ENCODE measurements at regions not wholly inside any gene's neighbourhood (a gene's known extent, or its start where the extent isn't known, plus 50 kb on each side); places are given as distances from the start of the nearest gene placed in this dataset.
"Not testable (repeated sequence)": the region's sequence is repeated elsewhere in the genome, so short reads cannot be mapped to it uniquely, and the experiment has no call there.

DNA sequence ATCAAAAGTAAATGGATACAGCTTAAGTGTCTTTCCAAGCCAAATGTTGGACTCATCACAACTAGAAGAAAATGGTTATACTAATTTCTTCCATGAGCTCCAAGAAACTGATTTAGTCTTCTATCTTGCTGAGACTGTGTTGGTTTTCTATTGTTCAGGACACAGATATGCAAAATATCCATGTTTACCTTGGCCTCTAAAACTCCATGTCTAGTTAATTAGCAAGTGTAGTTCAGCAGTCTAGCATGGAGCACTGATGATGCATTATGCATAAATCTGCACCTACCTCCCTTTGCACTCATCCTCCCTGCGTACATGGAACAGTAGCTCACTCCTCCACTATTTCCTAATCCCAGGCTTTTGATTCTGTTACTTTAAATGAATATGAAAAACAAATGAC, 731.4 kb upstream of the CHAC2 start:
- no peak for DNase-seq

DNA sequence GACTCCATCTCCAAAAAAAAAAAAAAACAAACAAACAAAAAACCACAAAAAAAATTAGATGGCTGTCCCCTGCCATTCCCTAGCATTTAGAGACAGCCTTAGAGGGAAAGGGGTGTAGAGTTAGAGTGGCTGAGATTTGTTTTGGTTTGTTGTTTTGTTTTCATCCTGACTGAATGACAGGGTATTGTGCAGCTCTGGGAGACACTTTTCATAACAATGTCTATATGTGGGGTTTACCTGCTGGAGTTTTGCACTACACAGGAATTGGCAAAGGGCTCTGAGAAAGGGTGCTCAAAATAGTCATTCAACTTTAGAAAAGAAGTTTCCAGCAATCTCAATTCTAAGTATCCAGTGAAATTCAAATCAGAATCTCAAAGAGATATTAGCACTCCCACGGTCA, 732.5 kb upstream of the CHAC2 start:
- DNase-seq: no peak

DNA sequence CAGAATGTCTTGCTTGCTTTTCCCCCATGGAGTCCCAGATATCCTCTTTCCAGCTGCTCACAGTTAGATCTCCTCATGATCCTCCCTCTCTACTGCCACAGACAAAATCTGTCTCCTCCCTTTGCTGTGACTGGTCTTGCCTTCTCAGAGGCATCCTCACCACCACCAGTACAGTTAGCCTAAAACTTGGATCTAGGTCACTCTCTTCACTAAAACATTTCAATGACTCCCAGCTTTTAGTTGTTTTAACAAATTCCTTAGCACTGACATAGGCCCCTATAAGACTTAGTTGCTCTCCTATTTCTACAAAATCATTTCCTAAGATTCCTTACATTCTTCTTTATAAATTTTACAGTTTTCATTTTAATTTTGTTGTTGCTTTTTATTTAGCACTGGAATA, 734.2 kb upstream of the CHAC2 start:
- DNase-seq: no peak

DNA sequence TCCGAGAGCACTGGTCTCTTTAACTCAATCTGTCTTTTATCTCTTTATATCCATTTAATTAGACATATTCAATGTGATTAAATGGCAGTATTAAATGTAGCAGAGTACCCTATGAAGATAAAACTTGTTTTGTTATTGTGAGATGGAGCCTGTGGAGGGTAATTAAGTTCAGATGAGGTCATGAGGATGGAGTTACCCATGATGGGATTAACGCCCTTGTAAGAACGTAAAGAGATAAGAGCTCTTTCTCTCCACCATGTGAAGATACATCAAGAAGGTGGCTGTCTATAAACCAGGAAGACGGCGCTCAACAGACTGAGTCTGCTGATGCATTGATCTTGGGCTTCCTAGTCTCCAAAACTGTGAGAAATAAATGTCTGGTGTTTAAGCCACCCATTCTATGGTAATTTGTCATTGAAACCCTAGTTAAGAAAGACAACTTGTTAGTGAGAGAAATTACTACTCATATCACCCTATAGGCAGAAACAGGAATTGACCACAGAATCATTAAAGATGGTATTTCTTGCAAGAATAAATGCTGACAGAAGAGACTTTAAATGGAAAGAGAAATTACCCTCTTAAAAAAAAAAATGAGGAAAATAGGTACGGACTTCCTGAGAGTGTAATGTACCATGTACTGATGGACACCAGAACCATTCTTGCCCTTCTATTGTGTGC, 738.7 kb upstream of the CHAC2 start:
- DNase-seq: no peak

DNA sequence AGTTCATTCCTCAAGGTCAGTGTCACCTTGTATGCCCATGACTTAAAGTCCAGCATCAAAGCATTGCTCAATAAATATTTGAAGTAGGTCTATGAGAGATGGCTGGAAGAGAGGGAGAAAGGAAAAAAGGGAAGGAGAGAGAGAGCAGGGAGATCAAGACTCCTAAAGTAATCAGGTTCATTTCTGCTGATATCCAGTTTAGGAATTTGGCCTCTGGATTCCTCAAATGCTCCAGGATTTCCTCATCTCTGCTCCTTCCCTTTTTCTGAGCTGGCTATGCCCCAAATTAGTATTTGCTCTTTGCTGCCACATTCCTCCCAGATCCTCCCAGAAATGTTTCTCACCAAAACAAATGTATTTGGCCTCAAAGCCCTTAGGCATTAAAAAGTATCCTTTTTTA, 739.4 kb upstream of the CHAC2 start:
- no peak for DNase-seq

DNA sequence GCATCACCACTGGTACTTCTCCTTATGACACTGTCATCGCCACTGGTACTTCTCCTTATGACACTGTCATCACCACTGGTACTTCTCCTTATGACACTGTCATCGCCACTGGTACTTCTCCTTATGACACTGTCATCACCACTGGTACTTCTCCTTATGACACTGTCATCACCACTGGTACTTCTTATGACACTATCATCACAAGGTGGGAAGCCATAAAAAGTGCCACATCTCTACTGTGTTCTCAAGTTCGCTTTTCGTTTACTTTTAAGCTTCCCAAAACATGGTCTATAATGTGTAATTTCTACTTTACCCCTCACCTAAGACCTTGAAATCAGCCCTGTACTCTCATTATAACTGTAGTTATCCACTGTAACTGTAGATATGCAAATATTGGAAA, 745.4 kb upstream of the CHAC2 start:
- DNase-seq: not testable (repeated sequence)

DNA sequence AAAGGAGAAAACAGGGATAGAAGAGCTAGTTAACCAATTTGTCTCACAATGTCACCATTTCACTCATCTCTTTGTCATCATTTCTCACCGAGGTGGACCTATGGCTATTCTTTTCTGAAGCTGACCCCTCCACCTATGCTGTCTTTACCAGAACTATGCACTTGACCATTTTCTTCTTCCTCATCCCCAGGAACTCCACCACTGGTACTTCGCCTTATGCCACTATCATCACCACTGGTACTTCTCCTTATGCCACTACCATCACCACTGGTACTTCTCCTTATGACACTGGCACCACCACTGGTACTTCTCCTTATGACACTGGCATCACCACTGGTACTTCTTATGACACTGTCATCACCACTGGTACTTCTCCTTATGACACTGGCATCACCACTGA, 745.8 kb upstream of the CHAC2 start:
- no peak for DNase-seq

DNA sequence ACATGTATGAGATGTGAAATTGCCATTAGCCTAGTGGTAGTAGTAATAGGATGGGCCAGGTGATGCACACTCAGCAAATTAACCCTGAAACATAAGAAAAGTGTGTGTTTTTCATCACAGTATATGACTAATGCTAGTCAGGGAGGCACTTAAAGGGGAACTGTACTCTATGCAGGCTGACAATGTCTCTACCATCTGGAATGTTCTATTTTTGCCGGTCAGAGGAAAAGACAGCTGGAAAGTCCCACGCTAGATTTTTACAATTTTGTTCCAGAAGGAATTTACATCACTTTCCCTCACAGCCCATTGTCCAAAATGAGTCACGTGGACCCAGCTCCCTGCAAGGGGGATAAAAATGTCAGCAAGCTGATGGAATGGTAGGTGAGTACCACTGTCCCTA, 746.3 kb upstream of the CHAC2 start:
- no peak for DNase-seq

DNA sequence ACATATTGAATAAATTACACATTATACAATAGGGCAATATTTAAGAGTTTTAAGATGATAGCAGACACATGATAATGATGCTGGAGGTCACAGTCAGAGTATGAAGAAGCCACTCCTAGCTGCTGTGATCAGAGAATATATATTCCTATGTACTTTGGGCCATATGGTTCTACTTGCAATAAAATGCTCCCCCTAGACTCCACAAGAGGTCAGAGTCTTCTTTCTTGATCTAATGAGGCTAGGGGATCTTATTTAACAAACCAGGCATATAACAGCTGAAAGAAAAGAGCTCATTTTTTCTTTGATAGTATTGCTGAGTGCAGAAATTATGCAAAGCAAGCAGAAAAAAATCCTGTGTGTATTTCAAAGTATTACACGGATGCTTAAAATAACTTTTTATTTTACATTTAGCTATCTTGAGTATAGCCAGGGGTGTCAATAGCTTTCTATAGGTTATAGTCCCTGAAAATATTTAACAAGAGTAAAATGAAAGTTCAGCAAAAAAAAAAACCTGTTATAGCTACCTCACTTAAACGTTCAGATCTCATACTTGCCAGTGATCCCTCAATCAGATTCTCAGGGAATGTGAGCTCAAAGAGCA, 748.7 kb upstream of the CHAC2 start:
- DNase-seq: no peak

DNA sequence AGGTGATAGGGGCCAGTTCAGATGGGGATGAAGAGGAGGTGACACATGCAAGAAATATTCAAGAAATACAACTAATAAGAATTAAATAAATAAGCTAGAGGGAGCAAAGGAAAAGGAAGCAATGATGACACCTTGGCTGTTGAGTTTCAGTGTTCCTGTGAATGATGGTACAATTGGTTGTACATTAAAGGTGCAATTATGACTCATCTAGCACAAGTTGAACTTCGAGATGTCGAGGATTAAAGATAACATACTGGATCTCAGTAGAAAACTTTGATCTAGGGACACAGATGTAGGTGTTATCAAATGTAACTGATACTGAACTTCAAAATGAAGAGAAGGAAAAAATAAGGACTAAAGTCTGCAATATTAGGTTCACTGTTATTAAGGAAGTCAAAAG, 760.6 kb upstream of the CHAC2 start:
- DNase-seq: no peak

DNA sequence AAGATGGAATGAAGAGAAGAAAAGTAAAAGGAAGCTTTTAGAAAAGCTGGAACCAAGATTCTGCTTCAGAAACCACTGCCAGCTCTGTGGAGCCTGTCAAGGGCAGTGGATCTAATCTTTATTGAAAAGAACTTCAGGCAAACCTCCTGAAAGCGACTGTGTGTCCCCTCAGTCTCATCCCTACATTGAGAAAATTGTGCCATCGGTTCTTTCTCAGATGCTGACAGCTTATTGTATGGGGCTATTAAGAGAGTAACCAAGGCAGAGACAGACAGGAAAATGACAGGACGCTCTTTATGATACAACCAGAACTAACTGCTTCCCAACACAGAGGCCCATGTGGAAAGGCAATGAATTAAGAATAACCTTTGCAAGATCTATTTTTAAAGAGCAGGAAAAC, 763.2 kb upstream of the CHAC2 start:
- DNase-seq: no peak

DNA sequence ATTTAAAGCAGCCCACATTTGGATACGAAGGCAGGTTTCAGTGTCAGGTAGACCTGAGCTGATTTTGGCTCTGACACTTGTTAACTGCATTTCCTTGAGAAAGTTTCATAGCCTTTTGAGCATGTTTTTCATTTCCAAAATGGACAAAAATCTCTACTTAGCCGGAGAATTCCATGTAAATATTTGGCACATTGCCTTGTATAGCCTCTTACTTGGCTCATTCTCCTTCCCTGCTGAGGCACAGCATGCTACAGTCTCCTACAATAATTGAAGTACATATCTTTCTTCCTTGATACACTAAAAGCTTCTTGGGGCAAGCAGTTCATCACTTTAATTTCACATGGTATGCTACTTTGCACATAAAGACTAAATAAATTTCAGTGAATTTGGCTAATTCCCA, 772.2 kb upstream of the CHAC2 start:
- no peak for DNase-seq

DNA sequence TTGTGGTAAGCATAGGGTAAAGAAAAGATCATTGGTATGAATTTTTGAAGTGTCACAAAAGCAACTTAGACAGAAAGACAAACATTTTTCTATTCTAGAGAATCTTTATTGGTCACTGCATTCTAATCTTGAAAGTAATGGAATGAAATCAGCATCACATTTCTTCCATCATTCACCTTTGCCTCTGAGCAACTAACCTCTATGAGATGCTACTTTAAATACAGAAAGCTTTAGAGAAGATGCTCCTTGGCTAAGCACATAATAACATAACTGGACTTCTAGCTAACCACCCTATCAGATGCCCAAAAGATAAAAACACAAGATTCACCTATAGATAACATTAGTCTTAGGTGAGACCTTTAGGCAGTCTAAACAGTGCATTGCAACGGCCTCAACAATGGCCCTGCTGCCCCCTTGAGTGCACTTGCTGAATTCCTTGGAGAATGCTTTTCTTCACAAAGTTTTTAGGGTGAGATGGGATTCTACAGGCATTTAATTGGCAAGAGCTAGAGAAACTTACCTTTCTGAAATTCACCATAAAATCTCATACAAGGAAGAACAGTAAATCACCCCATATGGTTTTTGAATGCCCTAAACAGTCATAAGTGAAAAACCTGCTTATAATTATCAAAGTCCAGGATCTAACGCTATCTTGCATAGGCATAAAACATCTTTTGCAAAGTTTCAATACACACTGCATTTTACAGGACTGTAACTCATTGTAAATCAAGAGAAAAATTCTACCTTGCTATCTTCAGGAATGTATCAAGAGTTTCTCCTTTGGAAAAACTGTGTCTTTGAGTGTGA, 791.3 kb upstream of the CHAC2 start:
- DNase-seq: peak in 2 of 51 donors; percentile 2 to 4

DNA sequence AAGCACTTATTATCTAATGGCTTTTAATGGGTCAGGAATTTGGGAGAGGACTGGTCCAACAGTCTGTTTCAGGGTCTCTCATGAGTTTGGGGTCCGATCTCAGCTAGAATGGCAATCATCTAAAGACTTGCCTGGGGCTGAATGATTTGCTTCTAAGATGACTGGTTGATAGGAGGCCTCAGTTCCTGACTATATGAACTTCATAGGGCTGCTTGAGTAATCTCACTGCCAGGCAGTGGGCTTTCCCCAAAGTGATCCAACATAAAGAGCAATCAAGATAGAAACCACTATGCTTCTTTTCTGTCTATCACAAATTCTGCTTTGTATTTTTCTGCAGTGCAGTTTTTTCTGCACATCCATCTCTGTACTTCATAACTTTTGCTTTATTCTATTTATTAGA, 793.5 kb upstream of the CHAC2 start:
- DNase-seq: no peak

DNA sequence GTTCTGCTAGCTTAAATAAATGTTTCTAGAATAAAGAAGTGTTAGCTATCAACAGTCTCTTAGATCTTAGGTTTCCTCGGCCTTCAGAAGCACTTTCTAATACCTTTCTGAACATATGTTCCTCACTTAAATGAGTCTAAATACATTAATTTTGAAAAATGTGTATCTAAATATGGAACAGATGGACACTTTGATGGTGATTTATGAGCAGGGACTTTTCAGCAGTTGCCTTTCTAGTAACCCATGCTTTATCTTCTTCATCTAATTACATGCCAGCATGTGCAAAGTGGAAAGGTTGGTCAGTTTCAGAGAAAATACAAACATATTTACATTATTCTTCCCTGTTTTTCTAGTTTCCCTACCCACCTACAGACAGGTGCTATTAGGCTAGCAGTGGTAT, 797.0 kb upstream of the CHAC2 start:
- no peak for DNase-seq

DNA sequence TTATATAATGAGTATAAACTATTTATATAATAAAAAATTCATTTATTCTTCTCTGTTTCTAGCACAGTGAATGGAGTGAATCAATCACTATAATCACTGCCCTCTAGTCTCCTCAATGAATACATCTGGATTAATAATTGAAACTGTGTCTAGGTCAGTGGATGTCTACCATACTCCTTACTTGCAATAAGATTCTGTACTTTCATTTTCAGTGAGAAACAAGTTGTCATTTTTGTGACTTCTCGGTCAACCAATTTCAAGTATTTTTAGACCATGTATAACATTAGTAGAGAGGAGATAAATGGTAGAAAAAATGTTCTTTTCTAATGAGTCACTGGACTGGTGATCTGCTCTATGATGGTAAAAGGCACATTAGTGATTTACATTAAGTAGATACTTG, 799.6 kb upstream of the CHAC2 start:
- DNase-seq: no peak

DNA sequence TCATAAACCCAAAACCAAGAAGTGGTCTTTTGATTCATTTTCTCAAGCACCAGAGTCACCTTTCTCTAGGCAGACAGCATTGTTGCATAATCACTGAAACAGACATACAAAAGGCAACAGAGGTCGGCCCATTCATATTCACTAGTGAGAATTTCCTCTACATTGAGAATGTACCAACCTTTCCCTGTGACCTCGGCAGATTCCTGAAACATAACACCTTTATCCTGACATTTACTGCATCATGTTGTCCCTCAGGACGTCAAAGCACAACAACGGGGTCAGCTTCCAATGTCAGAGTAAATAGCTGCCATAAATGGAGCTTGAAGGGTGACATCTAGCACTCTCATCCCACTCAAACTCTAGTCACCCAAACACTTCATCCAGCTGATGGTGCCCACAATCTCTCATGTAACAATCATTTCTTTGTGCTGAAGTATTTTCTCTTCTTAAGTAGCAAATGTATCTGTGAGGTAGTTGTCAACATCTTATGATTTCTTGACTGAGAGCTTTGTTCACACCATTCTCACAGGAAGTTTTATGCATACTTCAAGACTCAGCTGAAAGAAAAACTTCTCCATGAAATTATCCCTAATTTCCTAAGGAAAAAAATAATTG, 802.6 kb upstream of the CHAC2 start:
- no peak for DNase-seq

DNA sequence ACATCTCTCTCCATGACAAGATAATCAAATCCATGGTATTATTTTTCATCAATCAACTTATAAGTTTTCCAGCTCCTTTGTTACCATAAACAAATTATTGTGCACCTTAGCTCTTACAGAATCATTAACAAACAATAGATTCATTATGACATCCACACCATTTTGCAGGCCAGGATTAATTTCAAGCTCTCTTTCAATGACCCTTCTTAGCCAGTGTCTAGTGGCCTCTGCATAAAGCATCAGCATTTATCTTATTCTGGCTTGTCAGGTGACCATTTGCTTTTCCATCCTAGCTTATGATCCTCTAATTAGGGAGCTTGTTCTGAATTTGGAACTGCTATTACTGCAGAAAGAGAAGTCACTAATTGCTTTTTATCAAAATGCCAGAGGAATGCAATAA, 806.2 kb upstream of the CHAC2 start:
- DNase-seq: no peak

DNA sequence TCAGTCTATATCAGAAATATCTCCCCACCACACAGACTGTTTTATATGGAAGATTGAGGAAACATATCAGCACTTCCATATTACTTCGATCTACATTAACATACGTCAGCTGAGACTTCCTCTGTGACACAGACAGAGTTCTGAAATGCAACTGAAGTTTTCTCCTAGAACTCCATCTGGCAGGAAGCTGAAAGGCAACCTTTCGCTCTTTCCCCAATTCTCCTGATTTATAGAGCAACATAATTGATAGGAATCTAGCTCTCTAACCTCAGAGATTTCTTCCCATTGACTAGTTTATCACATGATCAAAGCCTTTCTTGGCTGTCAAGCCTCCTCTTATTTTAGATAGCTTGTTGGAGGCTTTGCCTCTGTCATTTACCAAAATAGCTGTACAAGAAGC, 806.7 kb upstream of the CHAC2 start:
- no peak for DNase-seq

DNA sequence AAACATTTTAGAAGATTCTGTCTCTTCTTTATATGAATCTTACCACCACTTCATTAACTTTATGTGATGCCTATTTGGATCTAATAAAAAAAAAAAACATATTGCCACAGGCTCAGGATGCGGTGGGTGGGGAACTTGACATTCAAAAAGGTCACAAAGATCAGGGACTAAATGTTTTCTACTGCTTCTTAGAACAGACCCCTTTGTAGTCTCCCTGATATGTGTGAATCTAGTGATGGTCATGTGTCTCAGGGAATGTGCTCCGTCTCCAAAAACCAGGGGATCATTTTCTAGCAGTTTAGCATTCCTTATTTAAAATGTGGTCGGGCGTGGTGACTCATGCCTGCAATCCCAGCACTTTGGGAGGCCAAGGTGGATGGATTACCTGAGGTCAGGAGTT, 807.8 kb upstream of the CHAC2 start:
- no peak for DNase-seq

DNA sequence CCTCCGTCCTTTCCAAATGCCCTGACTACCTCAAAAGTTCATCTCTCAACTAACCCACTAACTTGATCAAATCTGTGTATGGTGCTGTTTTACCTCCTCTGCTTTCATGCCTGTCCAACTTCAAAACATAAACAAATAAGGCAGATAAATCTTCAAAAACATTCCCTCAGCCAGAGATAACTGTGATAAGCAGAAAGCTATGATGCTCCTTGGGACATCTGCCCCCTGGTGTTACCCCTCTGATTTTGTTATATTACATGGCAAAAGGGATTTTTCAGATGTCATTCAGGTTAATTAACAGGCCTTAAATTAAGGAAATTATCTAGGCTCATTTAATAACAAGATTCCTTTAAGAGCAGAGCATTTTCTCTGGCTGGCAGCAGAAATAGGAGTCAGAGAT, 810.8 kb upstream of the CHAC2 start:
- no peak for DNase-seq

DNA sequence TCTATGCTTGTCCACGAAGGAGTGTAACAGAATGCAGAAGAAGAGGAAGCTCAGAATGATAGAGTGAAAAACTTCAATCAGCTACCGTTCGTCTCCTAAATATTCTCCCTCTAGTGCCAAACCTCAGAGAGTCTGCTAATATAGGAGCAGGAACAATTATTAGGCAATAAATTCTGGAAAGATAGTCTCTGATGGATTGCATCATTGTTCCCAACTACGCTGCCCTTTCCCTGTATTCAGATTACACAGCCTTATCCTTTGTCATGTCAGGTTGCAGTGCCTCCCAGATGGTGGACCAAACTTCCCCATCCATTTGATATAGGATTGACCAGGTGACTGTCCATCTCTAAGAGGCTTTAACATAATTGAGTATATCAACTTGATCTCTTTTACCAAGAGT, 811.5 kb upstream of the CHAC2 start:
- no peak for DNase-seq

DNA sequence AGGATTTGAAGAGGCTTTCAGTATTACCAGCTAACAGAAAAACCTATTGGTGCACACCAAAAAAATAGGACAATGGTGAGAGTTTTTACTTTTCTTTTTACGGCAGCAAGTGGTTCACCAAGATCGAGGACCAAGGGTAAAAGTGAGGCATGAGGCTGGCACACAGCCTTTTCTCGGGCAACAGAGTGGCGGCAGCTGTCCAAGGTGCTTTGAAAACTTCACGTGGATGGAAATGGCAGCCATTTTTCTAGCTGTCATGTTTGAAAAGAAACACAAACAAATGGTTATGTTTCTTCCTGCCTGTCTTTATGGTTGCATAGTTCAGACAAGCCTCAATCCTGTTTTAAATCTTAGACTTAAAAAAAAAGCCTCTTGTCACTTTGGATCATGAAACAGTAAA, 812.5 kb upstream of the CHAC2 start:
- no peak for DNase-seq

All from hypothalamus (tissue), 51 donors.